RKO (cell line): ENCODE measurements at regions not wholly inside any gene's neighbourhood (a gene's known extent, or its start where the extent isn't known, plus 50 kb on each side); places are given as distances from the start of the nearest gene placed in this dataset.
"Not testable (repeated sequence)": the region's sequence is repeated elsewhere in the genome, so short reads cannot be mapped to it uniquely, and the experiment has no call there.

Source experiments
- DNase-seq: peaks from one replicate; pipeline ENCODE4 v3.0.0-alpha.2; 2016; ENCODE audit warnings: low spot score

- no peak for DNase-seq
Measured at GRCh38 chr6:23784301-23784919, 341.6 kb upstream of the NRSN1 start.

GRCh38 chr6:23790756-23791155 is 335.3 kb upstream of the NRSN1 start:
- no peak for DNase-seq

GRCh38 chr6:23797041-23797440 is 329.0 kb upstream of the NRSN1 start:
- no peak for DNase-seq

- not testable (repeated sequence) for DNase-seq
Measured at GRCh38 chr6:23804289-23804688, 321.7 kb upstream of the NRSN1 start.

GRCh38 chr6:23821141-23821540 is 304.9 kb upstream of the NRSN1 start:
- DNase-seq: not testable (repeated sequence)

DNA sequence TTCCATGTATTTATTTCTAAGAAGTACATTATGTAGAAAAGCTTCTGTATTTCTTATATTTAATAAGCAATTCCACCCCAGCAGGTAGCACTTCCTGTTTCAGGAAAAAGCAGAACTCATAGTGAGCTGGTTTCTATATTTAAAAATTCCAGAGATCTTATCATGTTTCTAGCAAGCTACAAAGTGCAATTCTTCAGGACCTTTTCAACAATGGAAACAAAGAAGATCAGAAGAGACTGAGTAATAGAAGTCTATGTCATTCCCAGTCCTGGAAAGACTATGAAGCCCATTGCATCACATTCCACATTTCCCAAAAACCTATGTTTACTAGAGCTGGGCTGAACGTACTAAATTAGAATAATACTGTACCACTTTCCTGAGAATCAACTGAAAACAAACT is 302.6 kb upstream of the NRSN1 start:
- DNase-seq: no peak

- DNase-seq: no peak
Measured at GRCh38 chr6:23826572-23826971, 299.4 kb upstream of the NRSN1 start.

DNA sequence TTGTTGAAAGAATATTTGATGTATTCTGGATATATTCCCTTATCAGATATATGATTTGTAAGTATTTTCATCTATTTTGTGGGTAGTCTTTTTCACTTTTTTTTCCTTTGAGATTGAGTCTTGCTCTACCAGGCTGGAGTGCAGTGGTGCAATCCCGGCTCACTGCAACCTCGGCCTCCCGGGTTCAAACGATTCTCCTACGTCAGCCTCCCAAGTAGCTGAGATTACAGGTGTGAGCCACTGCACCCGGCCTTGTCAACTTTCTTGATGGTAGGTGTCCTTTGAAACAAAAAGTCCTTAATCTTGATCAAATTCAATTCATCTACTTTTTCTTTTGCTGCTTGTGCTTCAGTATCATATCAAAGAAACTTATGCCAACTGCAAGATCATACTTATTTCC is 297.2 kb upstream of the NRSN1 start:
- DNase-seq: no peak

DNA sequence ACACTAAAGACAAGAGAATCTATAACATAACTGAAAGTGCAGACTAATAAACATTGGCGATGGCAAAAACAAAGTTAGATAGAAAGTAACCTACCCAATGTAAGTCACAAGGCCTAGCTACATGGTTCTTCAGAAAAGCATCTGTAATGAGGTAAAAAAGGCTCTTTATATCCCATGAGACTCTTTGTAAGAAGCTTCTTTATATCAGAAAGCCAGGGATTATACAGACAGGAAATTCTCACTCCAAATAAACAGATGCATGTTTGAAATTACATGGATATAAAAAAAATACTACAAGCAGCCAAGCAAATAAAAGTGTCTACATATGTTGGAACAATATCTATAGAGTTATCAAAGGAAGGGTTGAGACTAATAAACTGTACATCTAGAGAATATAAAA is 284.9 kb upstream of the NRSN1 start:
- DNase-seq: no peak

DNA sequence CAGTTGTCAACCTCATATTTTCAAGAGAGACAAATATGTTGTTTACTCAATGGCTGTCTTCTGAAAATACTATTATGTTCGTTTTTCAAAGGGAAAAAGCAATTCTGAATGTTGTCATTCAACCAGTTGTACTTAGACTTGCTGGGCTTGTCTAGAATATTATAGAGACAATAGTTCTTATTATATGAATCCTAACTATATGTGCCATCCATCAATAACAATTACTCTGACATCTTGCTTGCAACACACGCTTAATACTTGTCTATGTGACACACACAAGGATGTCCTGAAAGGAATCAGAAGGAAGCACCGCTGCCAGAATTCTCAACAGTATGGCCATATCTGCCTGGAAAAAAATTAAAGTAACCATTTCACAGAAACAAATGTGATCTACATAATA is 283.3 kb upstream of the NRSN1 start:
- DNase-seq: no peak

DNA sequence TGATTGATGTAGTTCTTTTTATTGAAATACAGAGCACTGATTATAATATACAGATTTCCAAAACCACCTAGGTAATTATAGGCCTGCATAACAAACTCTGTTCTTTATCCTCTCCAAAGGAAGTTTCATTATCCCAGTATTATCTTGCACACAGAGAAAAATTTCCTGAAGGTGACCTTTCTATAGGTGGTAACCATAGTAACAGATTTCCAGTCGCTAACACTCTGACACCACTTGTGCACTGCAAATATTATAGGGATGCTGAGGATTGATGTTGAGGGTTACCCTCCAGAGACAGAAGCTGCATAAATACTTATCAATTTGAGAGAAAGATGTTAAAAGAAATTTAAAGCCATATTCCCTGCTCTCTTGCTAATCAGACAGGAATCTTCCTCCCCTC is 274.5 kb upstream of the NRSN1 start:
- DNase-seq: no peak

DNA sequence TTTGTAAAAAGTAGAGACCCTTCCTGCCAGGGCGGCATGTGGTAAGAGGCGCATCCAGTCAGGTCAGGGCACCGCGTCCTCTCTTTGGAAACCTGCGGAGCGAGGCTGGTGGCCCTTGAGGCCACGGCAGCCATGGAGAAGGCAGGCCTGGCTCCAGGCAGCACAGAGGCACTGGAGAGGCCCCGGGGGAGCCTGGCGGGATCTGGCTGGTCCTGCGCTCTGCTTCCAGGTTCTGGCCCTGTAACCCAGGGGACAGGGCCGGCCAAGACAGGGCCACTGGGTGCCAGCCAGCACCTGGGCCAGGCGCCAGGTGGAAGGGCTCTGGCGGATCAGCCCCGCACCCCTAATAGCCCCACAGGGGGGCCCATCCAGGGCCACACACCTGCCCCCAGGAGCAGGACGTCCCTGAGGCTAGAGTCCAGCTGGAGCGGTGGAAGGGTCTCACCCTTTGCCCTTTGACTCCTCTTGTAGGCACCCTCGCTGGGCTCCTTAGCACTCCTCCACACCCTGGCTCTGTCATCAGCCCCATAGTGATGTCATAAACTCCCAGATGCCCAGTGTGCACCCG is 272.4 kb upstream of the NRSN1 start:
- not testable (repeated sequence) for DNase-seq

DNA sequence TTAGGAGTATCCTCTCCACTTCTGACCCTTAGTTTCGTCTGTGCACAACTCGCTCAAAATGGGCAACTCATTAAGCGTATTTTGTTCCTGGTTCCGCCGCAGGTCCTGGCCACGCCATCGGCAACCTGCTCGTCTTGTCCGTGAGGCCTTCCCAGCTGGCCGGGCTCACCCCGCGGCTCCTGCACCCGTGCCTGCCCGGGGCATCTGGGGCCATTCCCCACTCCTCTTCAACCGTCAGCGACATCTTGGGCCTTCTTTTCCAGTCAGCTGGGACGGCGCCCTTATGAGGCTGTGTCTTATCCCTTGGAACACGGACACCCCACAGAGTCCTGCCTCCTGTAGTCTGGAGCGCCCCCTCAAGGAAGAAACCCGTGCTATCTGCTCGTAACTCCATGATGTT is 271.9 kb upstream of the NRSN1 start:
- DNase-seq: not testable (repeated sequence)

GRCh38 chr6:23855497-23856116 is 270.4 kb upstream of the NRSN1 start:
- DNase-seq: no peak

GRCh38 chr6:23870496-23870895 is 255.5 kb upstream of the NRSN1 start:
- no peak for DNase-seq

- DNase-seq: no peak
Measured at GRCh38 chr6:23873161-23873560, 252.9 kb upstream of the NRSN1 start.

DNA sequence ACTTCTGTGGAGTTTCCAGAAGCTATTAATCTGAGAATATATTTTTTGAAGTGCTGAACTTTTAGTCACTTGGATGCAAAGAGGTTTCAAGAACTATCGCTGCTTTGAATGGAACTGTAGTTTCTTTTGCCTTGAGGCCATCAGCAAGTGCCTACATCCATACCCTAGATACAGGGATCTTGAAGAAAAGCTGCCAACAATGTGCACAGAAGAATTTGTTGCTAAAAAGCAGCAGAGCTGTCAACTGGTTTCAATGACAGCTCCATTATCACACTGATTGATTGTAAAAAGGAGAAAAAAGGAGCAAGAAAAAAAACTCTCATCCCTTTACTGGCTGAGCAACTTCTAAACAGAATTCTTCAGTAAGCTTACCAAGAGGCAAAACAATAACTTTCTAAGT is 251.0 kb upstream of the NRSN1 start:
- DNase-seq: no peak

DNA sequence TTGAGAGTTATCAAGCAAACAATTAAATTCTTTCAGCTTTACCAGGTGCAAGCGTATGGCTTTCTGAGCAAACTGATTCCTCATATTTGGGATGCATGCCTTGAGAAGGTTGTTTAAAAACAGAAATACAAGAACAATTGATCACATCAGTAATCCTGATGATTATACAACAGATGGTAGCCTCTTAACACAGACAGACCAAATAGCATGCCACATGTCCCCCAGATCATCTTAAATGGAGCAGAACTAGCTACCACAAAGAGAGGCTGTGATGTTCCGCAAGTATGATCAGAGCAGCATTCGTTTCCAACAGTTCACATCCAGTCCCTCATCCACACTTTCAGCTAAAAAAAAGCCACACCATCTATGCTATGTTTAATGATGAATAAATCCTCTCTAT is 246.2 kb upstream of the NRSN1 start:
- no peak for DNase-seq

DNA sequence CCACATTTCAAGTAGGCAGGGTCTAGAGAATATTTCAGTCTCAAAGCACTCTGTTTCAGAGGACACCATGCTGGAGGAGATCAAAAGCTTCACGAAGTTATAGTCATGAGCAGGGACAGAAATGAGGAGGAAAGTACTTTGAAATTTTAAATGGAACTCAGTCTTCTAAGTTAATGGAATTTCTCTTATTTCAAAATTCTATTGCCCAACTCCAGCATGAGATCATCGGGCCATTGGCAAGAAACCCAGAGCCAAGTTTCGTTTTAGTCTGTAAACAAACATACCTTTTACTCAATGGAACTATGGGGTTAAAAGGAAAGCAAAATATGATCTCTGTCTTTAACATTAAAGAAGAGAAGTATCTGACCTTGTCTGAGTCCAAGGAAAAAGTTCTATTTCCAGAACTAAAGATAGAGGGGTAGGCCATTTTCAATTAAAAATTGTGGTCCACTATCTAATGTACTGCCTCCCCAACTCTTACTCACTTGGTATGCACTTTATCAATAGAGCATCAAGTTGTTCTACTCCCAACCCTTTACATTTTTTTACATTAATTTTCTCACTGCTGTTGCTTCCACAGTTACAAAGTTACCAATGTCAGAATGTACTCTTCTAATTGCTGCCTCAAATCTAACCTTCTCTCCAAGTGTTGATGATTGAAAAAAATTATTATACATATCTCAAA is 235.3 kb upstream of the NRSN1 start:
- DNase-seq: no peak

GRCh38 chr6:23905133-23905815 is 220.7 kb upstream of the NRSN1 start:
- no peak for DNase-seq

DNA sequence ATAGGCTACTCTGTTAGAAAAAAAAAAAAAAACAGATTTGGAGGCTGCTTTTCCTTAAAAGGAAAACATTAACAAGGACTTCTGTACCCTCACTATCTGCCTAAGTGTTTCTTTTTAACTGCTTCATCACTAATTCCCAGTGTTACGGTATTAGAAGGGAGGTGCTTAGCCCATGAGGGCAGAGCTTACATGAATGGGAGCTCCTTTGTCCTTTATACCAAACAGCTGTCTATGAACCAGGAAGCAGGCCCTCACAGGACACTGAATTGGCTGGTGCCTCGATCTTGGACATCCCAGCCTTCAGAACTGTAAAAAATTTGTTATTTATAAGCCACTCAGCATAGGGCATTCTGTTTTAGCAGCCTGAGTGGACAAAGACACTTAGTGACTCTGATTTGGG is 215.6 kb upstream of the NRSN1 start:
- DNase-seq: no peak

DNA sequence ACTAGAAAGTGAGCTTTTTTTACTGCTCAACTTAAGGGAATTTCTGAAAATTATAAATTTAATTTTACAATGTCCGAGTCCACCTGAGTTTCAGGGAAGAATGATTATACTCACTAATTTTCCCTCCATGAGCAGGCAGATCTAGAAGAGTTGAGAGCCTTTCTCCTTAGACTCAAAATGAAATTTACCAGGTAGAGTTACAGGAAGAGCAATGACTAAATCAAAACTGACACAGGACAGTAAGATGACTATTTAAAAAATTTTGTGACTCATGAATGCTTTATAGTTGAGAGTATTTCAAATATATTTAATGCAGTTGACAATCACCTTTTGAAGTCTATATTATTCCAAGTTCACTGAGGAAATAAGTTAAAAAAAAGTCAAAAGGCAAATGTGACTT is 198.1 kb upstream of the NRSN1 start:
- no peak for DNase-seq

GRCh38 chr6:23929201-23929600 is 196.8 kb upstream of the NRSN1 start:
- no peak for DNase-seq
